ENCODE measurements at regions not wholly inside any gene's neighbourhood (a gene's known extent, or its start where the extent isn't known, plus 50 kb on each side); places are given as distances from the start of the nearest gene placed in this dataset.

- Histone ChIP-seq H3K27ac (no peak overlapping the region), H3K9me2 (ENCODE audit: insufficient read depth) (no peaks in the 10 kb centered on the region), H3K4me2 (no peak overlapping the region), H3K79me2 (ENCODE audit: low read depth) (no peaks in the 10 kb centered on the region), H2AFZ (no peak overlapping the region), H3K9me3 (ENCODE audit: insufficient read depth, low read depth) (peaks cover 7% of the 10 kb centered on the region), H3K4me3 (no peak overlapping the region), H3K4me1 (replicated peaks; ENCODE audit: insufficient read depth) (peaks cover 19% of the 10 kb centered on the region), H4K20me1 (ENCODE audit: insufficient read depth) (no peaks in the 10 kb centered on the region), H3F3A (ENCODE audit: insufficient read depth, low read depth) (peaks cover 7% of the 10 kb centered on the region), H3K27me3 (ENCODE audit: insufficient read depth, low read depth) (no peaks in the 10 kb centered on the region), H3K36me3 (ENCODE audit: low read depth) (no peaks in the 10 kb centered on the region)
- intact Hi-C loops (cut with micrococcal nuclease; ENCODE audit: unreplicated experiment), result no loop called here
- POLR2A ChIA-PET (ENCODE audit: unreplicated experiment), result no interaction called here
- CTCF ChIA-PET, result no interaction called here
- TF ChIP-seq, protein P1, sequence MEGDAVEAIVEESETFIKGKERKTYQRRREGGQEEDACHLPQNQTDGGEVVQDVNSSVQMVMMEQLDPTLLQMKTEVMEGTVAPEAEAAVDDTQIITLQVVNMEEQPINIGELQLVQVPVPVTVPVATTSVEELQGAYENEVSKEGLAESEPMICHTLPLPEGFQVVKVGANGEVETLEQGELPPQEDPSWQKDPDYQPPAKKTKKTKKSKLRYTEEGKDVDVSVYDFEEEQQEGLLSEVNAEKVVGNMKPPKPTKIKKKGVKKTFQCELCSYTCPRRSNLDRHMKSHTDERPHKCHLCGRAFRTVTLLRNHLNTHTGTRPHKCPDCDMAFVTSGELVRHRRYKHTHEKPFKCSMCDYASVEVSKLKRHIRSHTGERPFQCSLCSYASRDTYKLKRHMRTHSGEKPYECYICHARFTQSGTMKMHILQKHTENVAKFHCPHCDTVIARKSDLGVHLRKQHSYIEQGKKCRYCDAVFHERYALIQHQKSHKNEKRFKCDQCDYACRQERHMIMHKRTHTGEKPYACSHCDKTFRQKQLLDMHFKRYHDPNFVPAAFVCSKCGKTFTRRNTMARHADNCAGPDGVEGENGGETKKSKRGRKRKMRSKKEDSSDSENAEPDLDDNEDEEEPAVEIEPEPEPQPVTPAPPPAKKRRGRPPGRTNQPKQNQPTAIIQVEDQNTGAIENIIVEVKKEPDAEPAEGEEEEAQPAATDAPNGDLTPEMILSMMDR (conservative IDR thresholded peaks at IDR 0.05), result no peak
- TF ChIP-seq EZH2 (IDR thresholded peaks at IDR 0.05; ENCODE audit: low read depth), result no peak
- BruUV-seq (replicated peaks), result no TSS peak
- DNase-seq, result no peak
Measured at GRCh38 chr20:11182720-11183119, 508.9 kb upstream of the JAG1 start.

- Histone ChIP-seq H3K4me2 (no peak overlapping the region), H3K4me1 (replicated peaks; ENCODE audit: insufficient read depth) (no peaks in the 10 kb centered on the region), H3F3A (ENCODE audit: insufficient read depth, low read depth) (no peaks in the 10 kb centered on the region), H2AFZ (no peak overlapping the region), H3K36me3 (ENCODE audit: low read depth) (no peaks in the 10 kb centered on the region), H3K27ac (no peak overlapping the region), H3K27me3 (ENCODE audit: insufficient read depth, low read depth) (no peaks in the 10 kb centered on the region), H3K79me2 (ENCODE audit: low read depth) (no peaks in the 10 kb centered on the region), H4K20me1 (ENCODE audit: insufficient read depth) (no peaks in the 10 kb centered on the region), H3K4me3 (no peak overlapping the region), H3K9me2 (ENCODE audit: insufficient read depth) (no peaks in the 10 kb centered on the region), H3K9me3 (ENCODE audit: insufficient read depth, low read depth) (peaks cover 7% of the 10 kb centered on the region)
- no TSS peak for BruUV-seq (replicated peaks)
- TF ChIP-seq, protein P1 (conservative IDR thresholded peaks at IDR 0.05), result no peak
- TF ChIP-seq EZH2 (IDR thresholded peaks at IDR 0.05; ENCODE audit: low read depth), result no peak
- intact Hi-C loops (cut with micrococcal nuclease; ENCODE audit: unreplicated experiment), result no loop called here
- POLR2A ChIA-PET (ENCODE audit: unreplicated experiment), result no interaction called here
- no peak for DNase-seq
- CTCF ChIA-PET, result interaction anchor here (0.6 kb wide), 1 partner anchor 12 kb away, joined by 3 read pairs; no protein-coding TSS in a partner anchor
Measured at GRCh38 chr20:11186301-11187008, 512.7 kb upstream of the JAG1 start.

DNA sequence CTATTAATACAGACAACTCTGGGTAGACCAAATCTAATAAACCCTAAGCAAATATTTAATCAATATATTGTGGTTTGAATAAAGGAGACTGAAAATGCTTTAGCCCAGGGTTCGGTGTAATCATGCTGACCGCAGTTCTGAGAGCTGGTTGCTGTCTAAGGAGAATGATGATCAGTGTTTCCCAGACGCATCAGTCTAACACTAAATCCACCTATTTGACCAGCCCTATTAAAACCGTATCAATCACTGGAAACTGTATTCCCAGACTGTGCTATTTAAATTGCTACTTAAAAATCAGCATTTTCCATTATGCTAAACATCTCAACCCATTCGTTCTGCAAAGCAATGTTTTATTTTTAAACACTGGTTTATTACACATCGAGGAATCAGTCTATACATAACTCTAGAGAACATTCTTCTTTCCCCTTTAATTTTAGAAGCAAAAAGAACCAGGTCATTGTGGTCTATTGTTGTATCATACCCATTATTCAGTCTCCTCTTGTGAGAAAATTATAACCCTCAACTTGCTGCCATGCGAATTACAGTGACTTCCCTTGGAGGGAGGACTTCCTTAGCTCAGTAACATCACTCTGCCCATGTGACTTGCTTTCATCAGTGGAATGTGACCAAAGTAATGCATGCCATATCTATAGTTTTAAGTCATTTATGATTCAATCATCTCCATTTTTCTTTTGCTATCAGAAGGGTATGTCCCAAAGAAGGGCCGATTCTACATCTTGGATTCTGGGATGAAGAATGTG is 515.2 kb upstream of the JAG1 start:
- H3K9me3 ChIP-seq (ENCODE audit: insufficient read depth, low read depth), result peaks cover 5% of the 10 kb centered on the region; the same call in 1 of the 2 replicates
- no peaks in the 10 kb centered on the region for H3F3A ChIP-seq (ENCODE audit: insufficient read depth, low read depth)
- no peaks in the 10 kb centered on the region for H4K20me1 ChIP-seq (ENCODE audit: insufficient read depth)
- H3K36me3 ChIP-seq (ENCODE audit: low read depth), result no peaks in the 10 kb centered on the region
- H3K4me3 ChIP-seq, result no peak overlapping the region
- H3K4me1 ChIP-seq (replicated peaks; ENCODE audit: insufficient read depth), result no peaks in the 10 kb centered on the region
- no peak overlapping the region for H2AFZ ChIP-seq
- ChIA-PET CTCF (no interaction called here), POLR2A (ENCODE audit: unreplicated experiment) (no interaction called here)
- no peak overlapping the region for H3K4me2 ChIP-seq
- H3K27ac ChIP-seq, result no peak overlapping the region
- H3K9me2 ChIP-seq (ENCODE audit: insufficient read depth), result no peaks in the 10 kb centered on the region
- intact Hi-C loops (cut with micrococcal nuclease; ENCODE audit: unreplicated experiment), result no loop called here
- H3K79me2 ChIP-seq (ENCODE audit: low read depth), result no peaks in the 10 kb centered on the region
- DNase-seq, result no peak
- BruUV-seq (replicated peaks), result no TSS peak
- no peaks in the 10 kb centered on the region for H3K27me3 ChIP-seq (ENCODE audit: insufficient read depth, low read depth)
- no peak for TF ChIP-seq EZH2 (IDR thresholded peaks at IDR 0.05; ENCODE audit: low read depth)
- TF ChIP-seq, protein P1 (conservative IDR thresholded peaks at IDR 0.05), result no peak
